GM18909 (cell line): ENCODE measurements at regions not wholly inside any gene's neighbourhood (a gene's known extent, or its start where the extent isn't known, plus 50 kb on each side); places are given as distances from the start of the nearest gene placed in this dataset.

ENCODE experiments used
- ATAC-seq: cut with Tn5 transposase; IDR thresholded peaks from one replicate; pipeline ENCODE4 v1.9.1; 2021; ENCODE audit warnings: mild to moderate bottlenecking; ENCODE audit not compliant: unreplicated experiment, poor library complexity

GRCh38 chr6:21455071-21455470 lies 138.5 kb upstream of the SOX4 start:
- no peak for ATAC-seq

GRCh38 chr6:21457647-21458046 lies 135.9 kb upstream of the SOX4 start:
- no peak for ATAC-seq

GRCh38 chr6:21459641-21460040 lies 133.9 kb upstream of the SOX4 start:
- no peak for ATAC-seq

GRCh38 chr6:21461844-21462518 lies 131.6 kb upstream of the SOX4 start:
- no peak for ATAC-seq

GRCh38 chr6:21462519-21462852 lies 131.1 kb upstream of the SOX4 start:
- no peak for ATAC-seq

GRCh38 chr6:21467091-21467490 lies 126.5 kb upstream of the SOX4 start:
- no peak for ATAC-seq

- ATAC-seq = no peak
These were observed 125.1 kb upstream of the SOX4 start for GRCh38 chr6:21468461-21468860.

GRCh38 chr6:21469213-21469612 lies 124.3 kb upstream of the SOX4 start:
- no peak for ATAC-seq

- no peak for ATAC-seq
These were observed 117.4 kb upstream of the SOX4 start for GRCh38 chr6:21476112-21476511.

- ATAC-seq = no peak
These were observed 115.1 kb upstream of the SOX4 start for GRCh38 chr6:21478411-21478810.

GRCh38 chr6:21478883-21479539 lies 114.5 kb upstream of the SOX4 start:
- ATAC-seq = no peak

GRCh38 chr6:21486115-21486514 lies 107.4 kb upstream of the SOX4 start:
- ATAC-seq = no peak

- no peak for ATAC-seq
These were observed 103.7 kb upstream of the SOX4 start for GRCh38 chr6:21489826-21490225.

GRCh38 chr6:21491955-21492354 lies 101.6 kb upstream of the SOX4 start:
- no peak for ATAC-seq

GRCh38 chr6:21494505-21494904 lies 99.0 kb upstream of the SOX4 start:
- ATAC-seq = no peak

- ATAC-seq = no peak
These were observed 97.4 kb upstream of the SOX4 start for GRCh38 chr6:21496196-21496595.

GRCh38 chr6:21496706-21497105 lies 96.8 kb upstream of the SOX4 start:
- no peak for ATAC-seq

- no peak for ATAC-seq
These were observed 93.1 kb upstream of the SOX4 start for GRCh38 chr6:21500314-21501020.

- ATAC-seq = no peak
These were observed 92.6 kb upstream of the SOX4 start for GRCh38 chr6:21501021-21501354.

- no peak for ATAC-seq
These were observed 91.7 kb upstream of the SOX4 start for GRCh38 chr6:21501815-21502214.

- no peak for ATAC-seq
These were observed 90.9 kb upstream of the SOX4 start for GRCh38 chr6:21502682-21503081.

GRCh38 chr6:21504790-21505189 lies 88.8 kb upstream of the SOX4 start:
- no peak for ATAC-seq
